GM12874 (cell line): ENCODE measurements at regions not wholly inside any gene's neighbourhood (a gene's known extent, or its start where the extent isn't known, plus 50 kb on each side); places are given as distances from the start of the nearest gene placed in this dataset.

Experiments used
- TF ChIP-seq, protein P1 (sequence below): IDR thresholded peaks from 2 replicates; pipeline ENCODE4 v1.5.1; 2011; ENCODE audit warnings: low read depth, mild to moderate bottlenecking, control low read depth, low read length, moderate library complexity; ENCODE audit not compliant: insufficient read depth

- TF ChIP-seq, protein P1, sequence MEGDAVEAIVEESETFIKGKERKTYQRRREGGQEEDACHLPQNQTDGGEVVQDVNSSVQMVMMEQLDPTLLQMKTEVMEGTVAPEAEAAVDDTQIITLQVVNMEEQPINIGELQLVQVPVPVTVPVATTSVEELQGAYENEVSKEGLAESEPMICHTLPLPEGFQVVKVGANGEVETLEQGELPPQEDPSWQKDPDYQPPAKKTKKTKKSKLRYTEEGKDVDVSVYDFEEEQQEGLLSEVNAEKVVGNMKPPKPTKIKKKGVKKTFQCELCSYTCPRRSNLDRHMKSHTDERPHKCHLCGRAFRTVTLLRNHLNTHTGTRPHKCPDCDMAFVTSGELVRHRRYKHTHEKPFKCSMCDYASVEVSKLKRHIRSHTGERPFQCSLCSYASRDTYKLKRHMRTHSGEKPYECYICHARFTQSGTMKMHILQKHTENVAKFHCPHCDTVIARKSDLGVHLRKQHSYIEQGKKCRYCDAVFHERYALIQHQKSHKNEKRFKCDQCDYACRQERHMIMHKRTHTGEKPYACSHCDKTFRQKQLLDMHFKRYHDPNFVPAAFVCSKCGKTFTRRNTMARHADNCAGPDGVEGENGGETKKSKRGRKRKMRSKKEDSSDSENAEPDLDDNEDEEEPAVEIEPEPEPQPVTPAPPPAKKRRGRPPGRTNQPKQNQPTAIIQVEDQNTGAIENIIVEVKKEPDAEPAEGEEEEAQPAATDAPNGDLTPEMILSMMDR, result no peak
These were observed 456.4 kb downstream of the NFIB start for GRCh38 chr9:13857521-13857920.

GRCh38 chr9:13847270-13847669 is 466.7 kb downstream of the NFIB start:
- TF ChIP-seq, protein P1, result no peak

DNA sequence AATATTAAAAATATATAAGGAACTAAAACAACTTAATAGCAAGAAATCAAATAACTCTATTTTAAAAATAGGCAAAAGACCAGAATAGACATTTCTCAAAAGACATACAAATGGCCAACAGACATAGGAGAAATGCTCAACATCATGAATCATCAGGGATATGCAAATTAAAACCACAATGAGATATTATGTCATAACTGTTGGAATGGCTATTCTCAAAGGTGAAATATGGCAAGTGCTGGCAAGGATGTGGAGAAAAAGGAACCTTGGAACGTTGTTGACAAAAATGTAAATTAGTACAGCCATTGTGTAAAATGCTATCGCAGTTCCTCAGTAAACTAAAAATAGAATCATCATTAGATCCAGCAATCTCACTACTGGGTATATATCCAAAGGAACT is 468.5 kb downstream of the NFIB start:
- TF ChIP-seq, protein P1, result no peak

DNA sequence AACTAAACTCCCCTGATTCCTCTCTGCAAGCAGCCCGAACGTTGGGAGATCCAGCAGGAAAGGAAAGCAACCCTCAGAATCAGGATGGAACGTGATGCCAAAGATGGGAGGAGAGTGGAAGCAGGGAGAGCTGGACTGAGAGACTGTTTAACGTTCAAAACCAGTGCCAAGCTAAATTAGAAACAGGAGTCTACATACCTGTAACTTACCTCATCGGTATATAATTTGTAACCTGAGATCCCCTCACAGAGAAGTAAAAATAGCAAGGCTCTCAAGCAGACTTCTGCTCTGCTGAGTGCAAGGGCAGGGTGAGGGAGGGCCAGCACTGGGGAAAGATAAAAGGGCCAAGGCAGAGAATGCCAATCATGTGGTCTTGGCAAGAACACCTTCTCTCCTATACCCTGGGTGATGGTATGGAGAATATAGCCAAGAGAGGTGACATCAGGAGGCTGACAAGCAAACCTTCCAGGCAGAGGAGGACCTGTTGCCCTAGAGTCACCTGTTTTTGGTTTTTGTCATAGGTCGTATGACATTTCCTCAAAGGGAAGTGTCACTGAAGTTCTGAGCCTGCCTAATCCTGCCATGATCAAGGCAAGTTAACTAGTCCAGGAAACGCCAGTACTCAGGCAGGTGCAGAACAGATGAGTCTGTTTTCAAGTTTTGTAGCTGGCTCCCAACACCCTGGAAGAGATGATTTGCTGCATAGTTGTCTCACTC is 472.0 kb downstream of the NFIB start:
- TF ChIP-seq, protein P1, result no peak

GRCh38 chr9:13832446-13832845 is 481.5 kb downstream of the NFIB start:
- TF ChIP-seq, protein P1, result no peak

GRCh38 chr9:13823026-13823425 is 490.9 kb downstream of the NFIB start:
- TF ChIP-seq, protein P1, result no peak

- TF ChIP-seq, protein P1, result no peak
These were observed 496.1 kb downstream of the NFIB start for GRCh38 chr9:13817754-13818278.
